Omental fat pad (tissue), 3 donors: ENCODE measurements at regions not wholly inside any gene's neighbourhood (a gene's known extent, or its start where the extent isn't known, plus 50 kb on each side); places are given as distances from the start of the nearest gene placed in this dataset.
A peak's percentile ranks its signal among the peaks of the same experiment; 100 is the strongest.

ENCODE experiments used
- ATAC-seq: fragments of 150-250 bp; one replicate; pipeline ENCODE4 v1.9.1; 2016; ENCODE audit warnings: mild to moderate bottlenecking, moderate library complexity; ENCODE audit not compliant: low FRiP score
- DNase-seq: peaks from one replicate; pipeline ENCODE4 v3.0.0-alpha.2; 2019; ENCODE audit warnings: low spot score
- CTCF ChIP-seq, 3 donors: fragments of 450-650 bp; IDR thresholded peaks; one replicate each; pipeline ENCODE4 v1.5.1; 2016 to 2017; ENCODE audit warnings: antibody characterized with exemption in 3 of 3, mild to moderate bottlenecking in 3 of 3, moderate library complexity in 2 of 3

- ATAC-seq: no peak
- DNase-seq: no peak
- no peak for TF ChIP-seq CTCF (IDR thresholded peaks at IDR 0.05)
Measured at GRCh38 chr13:110061270-110061669, 245.7 kb downstream of the COL4A1 start.

GRCh38 chr13:110057052-110057451 lies 249.9 kb downstream of the COL4A1 start:
- TF ChIP-seq CTCF (IDR thresholded peaks at IDR 0.05): no peak
- ATAC-seq (no peak), DNase-seq (no peak)

- no peak for TF ChIP-seq CTCF (IDR thresholded peaks at IDR 0.05)
- no peak for DNase-seq
- no peak for ATAC-seq
Measured at GRCh38 chr13:110056640-110057039, 250.3 kb downstream of the COL4A1 start.

GRCh38 chr13:110055089-110055488 lies 251.9 kb downstream of the COL4A1 start:
- no peak for ATAC-seq
- DNase-seq: no peak
- TF ChIP-seq CTCF (IDR thresholded peaks at IDR 0.05): no peak

- DNase-seq (no peak), ATAC-seq (no peak)
- TF ChIP-seq CTCF (IDR thresholded peaks at IDR 0.05): no peak
Measured at GRCh38 chr13:110054041-110054440, 252.9 kb downstream of the COL4A1 start.

GRCh38 chr13:110047496-110047895 lies 259.5 kb downstream of the COL4A1 start:
- no peak for DNase-seq
- TF ChIP-seq CTCF (IDR thresholded peaks at IDR 0.05): no peak

GRCh38 chr13:110046811-110047210 lies 260.1 kb downstream of the COL4A1 start:
- no peak for DNase-seq

More at GRCh38 chr13:110047496-110047895, 259.5 kb downstream of the COL4A1 start:
- peak; percentile 99 for ATAC-seq

More at GRCh38 chr13:110046811-110047210, 260.1 kb downstream of the COL4A1 start:
- no peak for ATAC-seq
- no peak for TF ChIP-seq CTCF (IDR thresholded peaks at IDR 0.05)
